Thyroid gland (tissue), 4 donors: ENCODE measurements at regions not wholly inside any gene's neighbourhood (a gene's known extent, or its start where the extent isn't known, plus 50 kb on each side); places are given as distances from the start of the nearest gene placed in this dataset.

Experiments
- POLR2A ChIP-seq, 2 donors: fragments of 450-650 bp; IDR thresholded peaks; one replicate each; pipeline ENCODE4 v1.6.1; 2017; ENCODE audit warnings: antibody characterized with exemption in 2 of 2, mild to moderate bottlenecking in 2 of 2, moderate library complexity in 1 of 2
- TF ChIP-seq, protein P1 (sequence below), 6 experiments: fragments of 200-600 bp in 3 of 6; fragments of 450-650 bp in 3 of 6; sonication (generic) in 3 of 6; IDR thresholded peaks; one replicate each; pipeline ENCODE4 v1.5.1; 2016 to 2019; ENCODE audit warnings: antibody characterized with exemption in 6 of 6, mild to moderate bottlenecking in 2 of 6, inconsistent platforms in 1 of 6, moderate library complexity in 1 of 6

DNA sequence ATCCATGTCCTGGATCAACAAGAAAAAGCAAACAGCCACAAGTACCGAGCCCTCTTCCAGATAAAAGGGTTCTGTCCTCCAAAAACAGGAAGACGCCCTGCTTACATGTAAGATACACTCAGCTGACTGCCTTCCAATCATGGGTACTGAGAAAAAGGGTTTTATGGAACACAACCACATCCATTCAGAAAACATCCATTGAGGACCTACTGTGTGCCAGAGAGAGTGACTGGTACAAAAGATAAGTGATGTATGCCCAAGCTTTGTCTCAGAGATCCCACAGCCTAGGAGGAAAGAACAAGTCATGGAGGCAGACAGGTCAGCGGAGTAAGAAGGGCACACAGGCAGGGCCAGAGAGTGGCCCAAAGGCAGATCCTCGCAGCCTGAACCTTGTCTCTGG lies 94.8 kb upstream of the SSTR4 start:
- TF ChIP-seq, protein P1, sequence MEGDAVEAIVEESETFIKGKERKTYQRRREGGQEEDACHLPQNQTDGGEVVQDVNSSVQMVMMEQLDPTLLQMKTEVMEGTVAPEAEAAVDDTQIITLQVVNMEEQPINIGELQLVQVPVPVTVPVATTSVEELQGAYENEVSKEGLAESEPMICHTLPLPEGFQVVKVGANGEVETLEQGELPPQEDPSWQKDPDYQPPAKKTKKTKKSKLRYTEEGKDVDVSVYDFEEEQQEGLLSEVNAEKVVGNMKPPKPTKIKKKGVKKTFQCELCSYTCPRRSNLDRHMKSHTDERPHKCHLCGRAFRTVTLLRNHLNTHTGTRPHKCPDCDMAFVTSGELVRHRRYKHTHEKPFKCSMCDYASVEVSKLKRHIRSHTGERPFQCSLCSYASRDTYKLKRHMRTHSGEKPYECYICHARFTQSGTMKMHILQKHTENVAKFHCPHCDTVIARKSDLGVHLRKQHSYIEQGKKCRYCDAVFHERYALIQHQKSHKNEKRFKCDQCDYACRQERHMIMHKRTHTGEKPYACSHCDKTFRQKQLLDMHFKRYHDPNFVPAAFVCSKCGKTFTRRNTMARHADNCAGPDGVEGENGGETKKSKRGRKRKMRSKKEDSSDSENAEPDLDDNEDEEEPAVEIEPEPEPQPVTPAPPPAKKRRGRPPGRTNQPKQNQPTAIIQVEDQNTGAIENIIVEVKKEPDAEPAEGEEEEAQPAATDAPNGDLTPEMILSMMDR (IDR thresholded peaks at IDR 0.05): no peak
- no peak for TF ChIP-seq POLR2A (IDR thresholded peaks at IDR 0.05)
